ENCODE measurements at regions not wholly inside any gene's neighbourhood (a gene's known extent, or its start where the extent isn't known, plus 50 kb on each side); places are given as distances from the start of the nearest gene placed in this dataset.
A peak's percentile ranks its signal among the peaks of the same experiment; 100 is the strongest.

DNA sequence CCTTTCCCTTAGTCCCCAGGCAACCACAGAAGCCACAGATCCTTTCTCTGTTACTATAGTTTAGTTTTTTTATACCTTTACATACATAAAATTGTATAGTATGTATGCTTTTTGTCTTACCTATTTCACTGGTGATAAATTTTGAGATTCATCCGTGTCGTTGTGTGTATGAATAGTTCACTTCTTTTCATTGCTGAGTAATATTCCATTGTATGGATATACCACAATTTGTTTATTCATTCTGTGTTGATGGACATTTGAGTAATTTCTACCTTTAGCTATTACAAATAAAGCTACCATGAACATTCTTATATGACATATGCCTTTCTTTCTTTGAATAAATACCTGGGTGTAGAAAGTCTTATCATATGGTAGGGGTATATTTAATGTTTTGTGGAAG lies 102.8 kb upstream of the CERS6 start:
- intact Hi-C loops (cut with micrococcal nuclease; ENCODE audit: unreplicated experiment): no loop called here
- ChIA-PET CTCF (no interaction called here), POLR2A (ENCODE audit: low non-redundant PET) (no interaction called here)
- no peak overlapping the region for H3K27ac ChIP-seq (ENCODE audit: low read depth, low read length, poor library complexity, severe bottlenecking)
- no TSS peak for BruUV-seq (replicated peaks)
- no peaks in the 10 kb centered on the region for H3K36me3 ChIP-seq (ENCODE audit: insufficient read depth, low read length, poor library complexity, severe bottlenecking)
- H3K27me3 ChIP-seq (replicated peaks; ENCODE audit: insufficient read depth, low read depth, low read length, poor library complexity): no peaks in the 10 kb centered on the region
- no peak for TF ChIP-seq EZH2 (IDR thresholded peaks at IDR 0.05; ENCODE audit: borderline replicate concordance, low read depth, low read length, poor library complexity, severe bottlenecking)
- TF ChIP-seq, protein P1, sequence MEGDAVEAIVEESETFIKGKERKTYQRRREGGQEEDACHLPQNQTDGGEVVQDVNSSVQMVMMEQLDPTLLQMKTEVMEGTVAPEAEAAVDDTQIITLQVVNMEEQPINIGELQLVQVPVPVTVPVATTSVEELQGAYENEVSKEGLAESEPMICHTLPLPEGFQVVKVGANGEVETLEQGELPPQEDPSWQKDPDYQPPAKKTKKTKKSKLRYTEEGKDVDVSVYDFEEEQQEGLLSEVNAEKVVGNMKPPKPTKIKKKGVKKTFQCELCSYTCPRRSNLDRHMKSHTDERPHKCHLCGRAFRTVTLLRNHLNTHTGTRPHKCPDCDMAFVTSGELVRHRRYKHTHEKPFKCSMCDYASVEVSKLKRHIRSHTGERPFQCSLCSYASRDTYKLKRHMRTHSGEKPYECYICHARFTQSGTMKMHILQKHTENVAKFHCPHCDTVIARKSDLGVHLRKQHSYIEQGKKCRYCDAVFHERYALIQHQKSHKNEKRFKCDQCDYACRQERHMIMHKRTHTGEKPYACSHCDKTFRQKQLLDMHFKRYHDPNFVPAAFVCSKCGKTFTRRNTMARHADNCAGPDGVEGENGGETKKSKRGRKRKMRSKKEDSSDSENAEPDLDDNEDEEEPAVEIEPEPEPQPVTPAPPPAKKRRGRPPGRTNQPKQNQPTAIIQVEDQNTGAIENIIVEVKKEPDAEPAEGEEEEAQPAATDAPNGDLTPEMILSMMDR (conservative IDR thresholded peaks at IDR 0.05; ENCODE audit: low read depth, low read length): no peak
- peaks cover 11% of the 10 kb centered on the region for H3K4me1 ChIP-seq (ENCODE audit: insufficient read depth, low read length, poor library complexity, severe bottlenecking)
- no peak for DNase-seq (ENCODE audit: low spot score)
- H3K9me3 ChIP-seq (ENCODE audit: low read depth, low read length, poor library complexity, severe bottlenecking): no peaks in the 10 kb centered on the region
- H3K4me3 ChIP-seq (ENCODE audit: low read depth, low read length, poor library complexity, severe bottlenecking): no peak overlapping the region

DNA sequence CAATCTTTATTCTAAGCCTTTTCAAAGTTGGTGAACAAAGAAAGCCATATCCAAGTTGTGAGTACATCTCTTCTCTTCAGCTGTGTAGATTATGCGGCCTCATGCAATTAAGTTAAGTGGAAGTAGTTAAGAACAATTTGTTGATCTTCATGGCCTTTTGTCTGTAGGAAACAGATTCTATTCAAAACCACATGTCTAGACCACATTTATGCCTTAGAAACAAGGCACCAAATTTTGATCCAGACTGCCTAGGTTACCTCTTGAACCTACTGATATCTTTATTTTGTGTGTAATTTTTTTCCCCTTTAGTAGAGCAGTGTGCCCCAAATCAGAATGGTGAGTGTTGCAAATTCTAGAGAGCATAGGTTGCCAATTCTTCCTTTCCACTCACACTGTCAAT lies 101.6 kb upstream of the CERS6 start:
- TF ChIP-seq EZH2 (IDR thresholded peaks at IDR 0.05; ENCODE audit: borderline replicate concordance, low read depth, low read length, poor library complexity, severe bottlenecking): no peak
- TF ChIP-seq, protein P1 (conservative IDR thresholded peaks at IDR 0.05; ENCODE audit: low read depth, low read length): no peak
- CTCF ChIA-PET: no interaction called here
- POLR2A ChIA-PET (ENCODE audit: low non-redundant PET): no interaction called here
- no peaks in the 10 kb centered on the region for H3K9me3 ChIP-seq (ENCODE audit: low read depth, low read length, poor library complexity, severe bottlenecking)
- peak; percentile 24 for DNase-seq (ENCODE audit: low spot score)
- H3K4me1 ChIP-seq (ENCODE audit: insufficient read depth, low read length, poor library complexity, severe bottlenecking): peaks cover 11% of the 10 kb centered on the region
- no peak overlapping the region for H3K4me3 ChIP-seq (ENCODE audit: low read depth, low read length, poor library complexity, severe bottlenecking)
- no TSS peak for BruUV-seq (replicated peaks)
- no peak overlapping the region for H3K27ac ChIP-seq (ENCODE audit: low read depth, low read length, poor library complexity, severe bottlenecking)
- no peaks in the 10 kb centered on the region for H3K27me3 ChIP-seq (replicated peaks; ENCODE audit: insufficient read depth, low read depth, low read length, poor library complexity)
- intact Hi-C loops (cut with micrococcal nuclease; ENCODE audit: unreplicated experiment): no loop called here
- no peaks in the 10 kb centered on the region for H3K36me3 ChIP-seq (ENCODE audit: insufficient read depth, low read length, poor library complexity, severe bottlenecking)

DNA sequence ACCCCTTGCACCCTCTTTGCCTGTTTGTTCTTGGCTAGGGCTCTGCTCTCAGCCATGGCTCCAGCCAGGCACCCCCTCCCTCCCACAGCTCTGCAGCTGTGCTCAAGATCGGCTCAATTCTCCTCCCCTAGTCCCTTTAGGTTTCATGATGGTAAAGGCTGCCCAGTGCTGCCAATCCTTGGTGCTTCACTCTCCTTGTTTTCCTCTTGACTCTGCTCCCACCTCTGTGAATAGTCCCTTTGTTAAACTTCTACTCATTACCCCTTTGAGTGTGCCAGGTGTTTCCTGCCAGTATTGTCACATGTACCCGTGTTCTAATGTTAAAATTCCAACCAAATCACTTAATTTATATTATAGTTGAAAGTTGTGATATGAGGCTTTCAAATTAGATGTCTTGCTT lies 101.0 kb upstream of the CERS6 start:
- CTCF ChIA-PET: no interaction called here
- intact Hi-C loops (cut with micrococcal nuclease; ENCODE audit: unreplicated experiment): no loop called here
- POLR2A ChIA-PET (ENCODE audit: low non-redundant PET): no interaction called here

More for the DNA sequence above, 101.0 kb upstream of the CERS6 start:
- DNase-seq (ENCODE audit: low spot score): peak; percentile 48
- H3K4me3 ChIP-seq (ENCODE audit: low read depth, low read length, poor library complexity, severe bottlenecking): no peak overlapping the region
- no TSS peak for BruUV-seq (replicated peaks)
- no peaks in the 10 kb centered on the region for H3K9me3 ChIP-seq (ENCODE audit: low read depth, low read length, poor library complexity, severe bottlenecking)
- no peak overlapping the region for H3K27ac ChIP-seq (ENCODE audit: low read depth, low read length, poor library complexity, severe bottlenecking)
- no peak for TF ChIP-seq EZH2 (IDR thresholded peaks at IDR 0.05; ENCODE audit: borderline replicate concordance, low read depth, low read length, poor library complexity, severe bottlenecking)
- TF ChIP-seq, protein P1 (conservative IDR thresholded peaks at IDR 0.05; ENCODE audit: low read depth, low read length): no peak
- H3K36me3 ChIP-seq (ENCODE audit: insufficient read depth, low read length, poor library complexity, severe bottlenecking): no peaks in the 10 kb centered on the region
- H3K4me1 ChIP-seq (ENCODE audit: insufficient read depth, low read length, poor library complexity, severe bottlenecking): peaks cover 11% of the 10 kb centered on the region
- no peaks in the 10 kb centered on the region for H3K27me3 ChIP-seq (replicated peaks; ENCODE audit: insufficient read depth, low read depth, low read length, poor library complexity)

Measured in A673 (cell line).